GM12878 (cell line): ENCODE measurements at regions not wholly inside any gene's neighbourhood (a gene's known extent, or its start where the extent isn't known, plus 50 kb on each side); places are given as distances from the start of the nearest gene placed in this dataset.

Experiments
- ETV6 ChIP-seq, 2 experiments: fragments of 450-650 bp in 1 of 2; IDR thresholded peaks in 1 of 2; conservative IDR thresholded peaks in 1 of 2; 2 replicates each; pipeline ENCODE4 v1.6.1; 2014; ENCODE audit warnings: antibody characterized with exemption in 1 of 2, borderline replicate concordance in 1 of 2, low read depth in 1 of 2, mild to moderate bottlenecking in 1 of 2, moderate library complexity in 1 of 2
- FOXM1 ChIP-seq: IDR thresholded peaks from 2 replicates; pipeline ENCODE4 v1.6.1; 2012; ENCODE audit warnings: low read depth, mild to moderate bottlenecking, inconsistent platforms, low read length, moderate library complexity
- GATAD2B ChIP-seq: fragments of 450-650 bp; conservative IDR thresholded peaks from 2 replicates; pipeline ENCODE4 v1.6.1; 2017; ENCODE audit warnings: low read depth, mild to moderate bottlenecking, moderate library complexity
- MEF2A ChIP-seq: IDR thresholded peaks from 2 replicates; pipeline ENCODE4 v1.6.1; 2011; ENCODE audit warnings: low read depth, mild to moderate bottlenecking, low read length, moderate library complexity; ENCODE audit not compliant: insufficient read depth
- MEF2B ChIP-seq: fragments of 450-650 bp; IDR thresholded peaks from 2 replicates; pipeline ENCODE4 v1.6.1; 2018; ENCODE audit warnings: mild to moderate bottlenecking, moderate library complexity; ENCODE audit not compliant: partially characterized antibody, poor library complexity, severe bottlenecking
- NFIC ChIP-seq: IDR thresholded peaks from 2 replicates; pipeline ENCODE4 v1.6.1; 2012; ENCODE audit warnings: low read depth, mild to moderate bottlenecking, inconsistent platforms, low read length, moderate library complexity
- NFXL1 ChIP-seq: fragments of 450-650 bp; IDR thresholded peaks from 2 replicates; pipeline ENCODE4 v1.6.1; 2017; ENCODE audit warnings: antibody characterized with exemption, mild to moderate bottlenecking, borderline replicate concordance
- POLR2AphosphoS5 ChIP-seq: IDR thresholded peaks from 2 replicates; pipeline ENCODE4 v1.6.1; 2011; ENCODE audit warnings: mild to moderate bottlenecking, low read length, inconsistent platforms
- RELA ChIP-seq: fragments of 450-650 bp; IDR thresholded peaks from 2 replicates; pipeline ENCODE4 v1.8.0; 2014; ENCODE audit warnings: borderline replicate concordance; ENCODE audit not compliant: partially characterized antibody
- SIN3A ChIP-seq: IDR thresholded peaks from 2 replicates; pipeline ENCODE4 v1.6.1; 2012; ENCODE audit warnings: low read depth, low read length, improper control_type of control experiment
- SMARCA5 ChIP-seq: fragments of 450-650 bp; IDR thresholded peaks from 2 replicates; pipeline ENCODE4 v1.6.1; 2017; ENCODE audit warnings: mild to moderate bottlenecking
- ZBED1 ChIP-seq: IDR thresholded peaks from 2 replicates; pipeline ENCODE4 v1.6.1; 2016; ENCODE audit warnings: borderline replicate concordance
- TF ChIP-seq, protein P1 (sequence below): fragments of 450-650 bp; conservative IDR thresholded peaks from 2 replicates; pipeline ENCODE4 v1.6.1; 2017; ENCODE audit warnings: mild to moderate bottlenecking, moderate library complexity
- TF ChIP-seq, protein P2 (sequence below): IDR thresholded peaks from 2 replicates; pipeline ENCODE4 v1.6.1; 2012; ENCODE audit warnings: low read depth, low read length, improper control_type of control experiment
- TF ChIP-seq, protein P3 (sequence below): fragments of 450-650 bp; IDR thresholded peaks from 2 replicates; pipeline ENCODE4 v1.6.1; 2017; ENCODE audit warnings: low read depth, mild to moderate bottlenecking, moderate library complexity
- TF ChIP-seq, protein P4 (sequence below): fragments of 450-650 bp; IDR thresholded peaks from 2 replicates; pipeline ENCODE4 v1.6.1; 2016; ENCODE audit warnings: mild to moderate bottlenecking, moderate library complexity, borderline replicate concordance
- TF ChIP-seq, protein P5 (sequence below): fragments of 450-650 bp; IDR thresholded peaks from 2 replicates; pipeline ENCODE4 v1.6.1; 2016; ENCODE audit warnings: mild to moderate bottlenecking
- TF ChIP-seq, protein P6 (sequence below): fragments of 450-650 bp; IDR thresholded peaks from 2 replicates; pipeline ENCODE4 v1.6.1; 2017; ENCODE audit warnings: mild to moderate bottlenecking

DNA sequence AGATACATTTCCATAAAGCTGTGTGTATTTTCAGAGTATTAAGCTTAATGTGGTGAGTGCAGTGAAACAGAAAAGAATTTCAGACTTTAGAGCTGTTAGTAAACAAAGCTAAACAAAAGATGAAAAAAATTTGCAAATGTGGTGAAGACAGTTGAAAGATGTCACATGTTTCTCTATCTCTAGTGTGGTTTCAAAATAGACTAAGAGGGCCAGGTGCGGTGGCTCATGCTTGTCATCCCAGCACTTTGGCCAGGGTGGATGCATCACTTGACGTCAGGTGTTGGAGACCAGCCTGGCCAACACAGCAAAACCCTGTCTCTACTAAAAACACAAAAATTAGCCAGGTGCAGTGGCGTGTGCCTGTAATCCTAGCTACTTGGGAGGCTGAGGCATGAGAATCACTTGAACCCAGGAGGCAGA, 466.0 kb upstream of the NR2F2 start (continued):
- TF ChIP-seq, protein P1, sequence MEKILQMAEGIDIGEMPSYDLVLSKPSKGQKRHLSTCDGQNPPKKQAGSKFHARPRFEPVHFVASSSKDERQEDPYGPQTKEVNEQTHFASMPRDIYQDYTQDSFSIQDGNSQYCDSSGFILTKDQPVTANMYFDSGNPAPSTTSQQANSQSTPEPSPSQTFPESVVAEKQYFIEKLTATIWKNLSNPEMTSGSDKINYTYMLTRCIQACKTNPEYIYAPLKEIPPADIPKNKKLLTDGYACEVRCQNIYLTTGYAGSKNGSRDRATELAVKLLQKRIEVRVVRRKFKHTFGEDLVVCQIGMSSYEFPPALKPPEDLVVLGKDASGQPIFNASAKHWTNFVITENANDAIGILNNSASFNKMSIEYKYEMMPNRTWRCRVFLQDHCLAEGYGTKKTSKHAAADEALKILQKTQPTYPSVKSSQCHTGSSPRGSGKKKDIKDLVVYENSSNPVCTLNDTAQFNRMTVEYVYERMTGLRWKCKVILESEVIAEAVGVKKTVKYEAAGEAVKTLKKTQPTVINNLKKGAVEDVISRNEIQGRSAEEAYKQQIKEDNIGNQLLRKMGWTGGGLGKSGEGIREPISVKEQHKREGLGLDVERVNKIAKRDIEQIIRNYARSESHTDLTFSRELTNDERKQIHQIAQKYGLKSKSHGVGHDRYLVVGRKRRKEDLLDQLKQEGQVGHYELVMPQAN = 0 out of 2 replicates have a peak, but pooled peaks have one; percentile 15
- TF ChIP-seq ZBED1 (no peak), NFXL1 (no peak), SIN3A (no peak), GATAD2B (peak; percentile 62; the same call in 1 of the 2 replicates), ETV6 (conservative IDR thresholded peaks at IDR 0.05 in 1 of 2, IDR thresholded peaks at IDR 0.05 in 1 of 2; ENCODE audit: borderline replicate concordance in 1 of 2, low read depth in 1 of 2) (no peak), SMARCA5 (peak; percentile 83), MEF2B (peak; percentile 83), NFIC (no peak), RELA (no peak), POLR2AphosphoS5 (no peak), FOXM1 (no peak), MEF2A (no peak)
- TF ChIP-seq, protein P2, sequence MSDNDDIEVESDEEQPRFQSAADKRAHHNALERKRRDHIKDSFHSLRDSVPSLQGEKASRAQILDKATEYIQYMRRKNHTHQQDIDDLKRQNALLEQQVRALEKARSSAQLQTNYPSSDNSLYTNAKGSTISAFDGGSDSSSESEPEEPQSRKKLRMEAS = peak; percentile 62; the same call in 1 of the 2 replicates
- TF ChIP-seq, protein P3, sequence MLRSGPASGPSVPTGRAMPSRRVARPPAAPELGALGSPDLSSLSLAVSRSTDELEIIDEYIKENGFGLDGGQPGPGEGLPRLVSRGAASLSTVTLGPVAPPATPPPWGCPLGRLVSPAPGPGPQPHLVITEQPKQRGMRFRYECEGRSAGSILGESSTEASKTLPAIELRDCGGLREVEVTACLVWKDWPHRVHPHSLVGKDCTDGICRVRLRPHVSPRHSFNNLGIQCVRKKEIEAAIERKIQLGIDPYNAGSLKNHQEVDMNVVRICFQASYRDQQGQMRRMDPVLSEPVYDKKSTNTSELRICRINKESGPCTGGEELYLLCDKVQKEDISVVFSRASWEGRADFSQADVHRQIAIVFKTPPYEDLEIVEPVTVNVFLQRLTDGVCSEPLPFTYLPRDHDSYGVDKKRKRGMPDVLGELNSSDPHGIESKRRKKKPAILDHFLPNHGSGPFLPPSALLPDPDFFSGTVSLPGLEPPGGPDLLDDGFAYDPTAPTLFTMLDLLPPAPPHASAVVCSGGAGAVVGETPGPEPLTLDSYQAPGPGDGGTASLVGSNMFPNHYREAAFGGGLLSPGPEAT = peak; percentile 91
- TF ChIP-seq, protein P4, sequence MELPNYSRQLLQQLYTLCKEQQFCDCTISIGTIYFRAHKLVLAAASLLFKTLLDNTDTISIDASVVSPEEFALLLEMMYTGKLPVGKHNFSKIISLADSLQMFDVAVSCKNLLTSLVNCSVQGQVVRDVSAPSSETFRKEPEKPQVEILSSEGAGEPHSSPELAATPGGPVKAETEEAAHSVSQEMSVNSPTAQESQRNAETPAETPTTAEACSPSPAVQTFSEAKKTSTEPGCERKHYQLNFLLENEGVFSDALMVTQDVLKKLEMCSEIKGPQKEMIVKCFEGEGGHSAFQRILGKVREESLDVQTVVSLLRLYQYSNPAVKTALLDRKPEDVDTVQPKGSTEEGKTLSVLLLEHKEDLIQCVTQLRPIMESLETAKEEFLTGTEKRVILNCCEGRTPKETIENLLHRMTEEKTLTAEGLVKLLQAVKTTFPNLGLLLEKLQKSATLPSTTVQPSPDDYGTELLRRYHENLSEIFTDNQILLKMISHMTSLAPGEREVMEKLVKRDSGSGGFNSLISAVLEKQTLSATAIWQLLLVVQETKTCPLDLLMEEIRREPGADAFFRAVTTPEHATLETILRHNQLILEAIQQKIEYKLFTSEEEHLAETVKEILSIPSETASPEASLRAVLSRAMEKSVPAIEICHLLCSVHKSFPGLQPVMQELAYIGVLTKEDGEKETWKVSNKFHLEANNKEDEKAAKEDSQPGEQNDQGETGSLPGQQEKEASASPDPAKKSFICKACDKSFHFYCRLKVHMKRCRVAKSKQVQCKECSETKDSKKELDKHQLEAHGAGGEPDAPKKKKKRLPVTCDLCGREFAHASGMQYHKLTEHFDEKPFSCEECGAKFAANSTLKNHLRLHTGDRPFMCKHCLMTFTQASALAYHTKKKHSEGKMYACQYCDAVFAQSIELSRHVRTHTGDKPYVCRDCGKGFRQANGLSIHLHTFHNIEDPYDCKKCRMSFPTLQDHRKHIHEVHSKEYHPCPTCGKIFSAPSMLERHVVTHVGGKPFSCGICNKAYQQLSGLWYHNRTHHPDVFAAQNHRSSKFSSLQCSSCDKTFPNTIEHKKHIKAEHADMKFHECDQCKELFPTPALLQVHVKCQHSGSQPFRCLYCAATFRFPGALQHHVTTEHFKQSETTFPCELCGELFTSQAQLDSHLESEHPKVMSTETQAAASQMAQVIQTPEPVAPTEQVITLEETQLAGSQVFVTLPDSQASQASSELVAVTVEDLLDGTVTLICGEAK = no peak
- TF ChIP-seq, protein P5, sequence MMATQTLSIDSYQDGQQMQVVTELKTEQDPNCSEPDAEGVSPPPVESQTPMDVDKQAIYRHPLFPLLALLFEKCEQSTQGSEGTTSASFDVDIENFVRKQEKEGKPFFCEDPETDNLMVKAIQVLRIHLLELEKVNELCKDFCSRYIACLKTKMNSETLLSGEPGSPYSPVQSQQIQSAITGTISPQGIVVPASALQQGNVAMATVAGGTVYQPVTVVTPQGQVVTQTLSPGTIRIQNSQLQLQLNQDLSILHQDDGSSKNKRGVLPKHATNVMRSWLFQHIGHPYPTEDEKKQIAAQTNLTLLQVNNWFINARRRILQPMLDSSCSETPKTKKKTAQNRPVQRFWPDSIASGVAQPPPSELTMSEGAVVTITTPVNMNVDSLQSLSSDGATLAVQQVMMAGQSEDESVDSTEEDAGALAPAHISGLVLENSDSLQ = peak; percentile 73
- TF ChIP-seq, protein P6, sequence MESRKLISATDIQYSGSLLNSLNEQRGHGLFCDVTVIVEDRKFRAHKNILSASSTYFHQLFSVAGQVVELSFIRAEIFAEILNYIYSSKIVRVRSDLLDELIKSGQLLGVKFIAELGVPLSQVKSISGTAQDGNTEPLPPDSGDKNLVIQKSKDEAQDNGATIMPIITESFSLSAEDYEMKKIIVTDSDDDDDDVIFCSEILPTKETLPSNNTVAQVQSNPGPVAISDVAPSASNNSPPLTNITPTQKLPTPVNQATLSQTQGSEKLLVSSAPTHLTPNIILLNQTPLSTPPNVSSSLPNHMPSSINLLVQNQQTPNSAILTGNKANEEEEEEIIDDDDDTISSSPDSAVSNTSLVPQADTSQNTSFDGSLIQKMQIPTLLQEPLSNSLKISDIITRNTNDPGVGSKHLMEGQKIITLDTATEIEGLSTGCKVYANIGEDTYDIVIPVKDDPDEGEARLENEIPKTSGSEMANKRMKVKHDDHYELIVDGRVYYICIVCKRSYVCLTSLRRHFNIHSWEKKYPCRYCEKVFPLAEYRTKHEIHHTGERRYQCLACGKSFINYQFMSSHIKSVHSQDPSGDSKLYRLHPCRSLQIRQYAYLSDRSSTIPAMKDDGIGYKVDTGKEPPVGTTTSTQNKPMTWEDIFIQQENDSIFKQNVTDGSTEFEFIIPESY = no peak
